ENCODE measurements at regions not wholly inside any gene's neighbourhood (a gene's known extent, or its start where the extent isn't known, plus 50 kb on each side); places are given as distances from the start of the nearest gene placed in this dataset.
A peak's percentile ranks its signal among the peaks of the same experiment; 100 is the strongest.
"Not testable (repeated sequence)": the region's sequence is repeated elsewhere in the genome, so short reads cannot be mapped to it uniquely, and the experiment has no call there.

- not testable (repeated sequence) for DNase-seq (ENCODE audit: low spot score)
Measured at GRCh38 chr12:10453-10852, 56.1 kb upstream of the IQSEC3 start.

- not testable (repeated sequence) for DNase-seq (ENCODE audit: low spot score)
Measured at GRCh38 chr12:10879-11812, 55.4 kb upstream of the IQSEC3 start.

DNA sequence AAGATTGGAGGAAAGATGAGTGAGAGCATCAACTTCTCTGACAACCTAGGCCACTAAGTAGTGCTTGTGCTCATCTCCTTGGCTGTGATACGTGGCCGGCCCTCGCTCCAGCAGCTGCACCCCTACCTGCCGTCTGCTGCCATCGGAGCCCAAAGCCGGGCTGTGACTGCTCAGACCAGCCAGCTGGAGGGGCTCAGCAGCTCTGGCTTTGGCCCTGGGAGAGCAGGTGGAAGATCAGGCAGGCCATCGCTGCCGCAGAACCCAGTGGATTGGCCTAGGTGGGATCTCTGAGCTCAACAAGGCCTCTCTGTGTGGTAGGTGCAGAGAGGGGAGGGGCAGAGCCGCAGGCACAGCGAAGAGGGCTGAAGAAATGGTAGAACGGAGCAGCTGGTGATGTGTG lies 54.3 kb upstream of the IQSEC3 start:
- DNase-seq (ENCODE audit: low spot score): peak; percentile 15

DNA sequence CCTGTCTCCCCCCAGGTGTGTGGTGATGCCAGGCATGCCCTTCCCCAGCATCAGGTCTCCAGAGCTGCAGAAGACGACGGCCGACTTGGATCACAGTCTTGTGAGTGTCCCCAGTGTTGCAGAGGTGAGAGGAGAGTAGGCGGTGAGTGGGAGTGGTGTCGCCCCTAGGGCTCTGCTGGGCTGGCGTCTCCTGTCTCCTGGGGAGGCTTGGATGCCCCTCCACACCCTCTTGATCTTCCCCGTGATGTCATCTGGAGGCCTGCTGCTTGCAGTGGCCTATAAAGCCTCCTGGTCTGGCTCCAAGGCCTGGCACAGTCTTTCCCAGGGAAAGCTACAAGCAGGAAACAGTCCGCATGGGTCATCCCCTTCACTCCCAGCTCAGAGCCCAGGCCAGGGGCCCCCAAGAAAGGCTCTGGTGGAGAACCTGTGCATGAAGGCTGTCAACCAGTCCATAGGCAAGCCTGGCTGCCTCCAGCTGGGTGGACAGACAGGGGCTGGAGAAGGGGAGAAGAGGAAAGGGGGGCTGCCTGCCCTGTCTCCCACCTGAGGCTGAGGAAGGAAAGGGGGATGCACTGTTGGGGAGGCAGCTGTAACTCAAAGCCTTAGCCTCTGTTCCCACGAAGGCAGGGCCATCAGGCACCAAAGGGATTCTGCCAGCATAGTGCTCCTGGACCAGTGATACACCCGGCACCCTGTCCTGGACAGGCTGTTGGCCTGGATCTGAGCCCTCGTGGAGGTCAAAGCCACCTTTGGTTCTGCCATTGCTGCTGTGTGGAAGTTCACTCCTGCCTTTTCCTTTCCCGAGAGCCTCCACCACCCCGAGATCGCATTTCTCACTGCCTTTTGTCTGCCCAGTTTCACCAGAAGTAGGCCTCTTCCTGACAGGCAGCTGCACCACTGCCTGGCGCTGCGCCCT lies 53.6 kb upstream of the IQSEC3 start:
- DNase-seq (ENCODE audit: low spot score): peak; percentile 44

DNA sequence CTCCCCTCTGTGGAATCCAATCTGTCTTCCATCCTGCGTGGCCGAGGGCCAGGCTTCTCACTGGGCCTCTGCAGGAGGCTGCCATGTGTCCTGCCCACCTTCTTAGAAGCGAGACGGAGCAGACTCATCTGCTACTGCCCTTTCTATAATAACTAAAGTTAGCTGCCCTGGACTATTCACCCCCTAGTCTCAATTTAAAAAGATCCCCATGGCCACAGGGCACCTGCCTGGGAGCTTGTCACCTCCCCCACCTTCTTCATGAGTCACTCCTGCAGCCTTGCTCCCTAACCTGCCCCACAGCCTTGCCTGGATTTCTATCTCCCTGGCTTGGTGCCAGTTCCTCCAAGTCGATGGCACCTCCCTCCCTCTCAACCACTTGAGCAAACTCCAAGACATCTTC lies 52.7 kb upstream of the IQSEC3 start:
- DNase-seq (ENCODE audit: low spot score): peak; percentile 23

DNA sequence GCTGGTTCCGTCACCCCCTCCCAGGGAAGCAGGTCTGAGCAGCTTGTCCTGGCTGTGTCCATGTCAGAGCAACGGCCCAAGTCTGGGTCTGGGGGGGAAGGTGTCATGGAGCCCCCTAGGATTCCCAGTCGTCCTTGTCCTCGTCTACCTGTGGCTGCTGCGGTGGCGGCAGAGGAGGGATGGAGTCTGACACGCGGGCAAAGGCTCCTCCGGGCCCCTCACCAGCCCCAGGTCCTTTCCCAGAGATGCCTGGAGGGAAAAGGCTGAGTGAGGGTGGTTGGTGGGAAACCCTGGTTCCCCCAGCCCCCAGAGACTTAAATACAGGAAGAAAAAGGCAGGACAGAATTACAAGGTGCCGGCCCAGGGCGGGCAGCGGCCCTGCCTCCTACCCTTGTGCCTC lies 51.9 kb upstream of the IQSEC3 start:
- DNase-seq (ENCODE audit: low spot score): not testable (repeated sequence)

DNA sequence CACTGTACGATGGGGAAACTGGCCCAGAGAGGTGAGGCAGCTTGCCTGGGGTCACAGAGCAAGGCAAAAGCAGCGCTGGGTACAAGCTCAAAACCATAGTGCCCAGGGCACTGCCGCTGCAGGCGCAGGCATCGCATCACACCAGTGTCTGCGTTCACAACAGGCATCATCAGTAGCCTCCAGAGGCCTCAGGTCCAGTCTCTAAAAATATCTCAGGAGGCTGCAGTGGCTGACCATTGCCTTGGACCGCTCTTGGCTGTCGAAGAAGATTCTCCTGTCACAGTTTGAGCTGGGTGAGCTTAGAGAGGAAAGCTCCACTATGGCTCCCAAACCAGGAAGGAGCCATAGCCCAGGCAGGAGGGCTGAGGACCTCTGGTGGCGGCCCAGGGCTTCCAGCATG lies 51.2 kb upstream of the IQSEC3 start:
- DNase-seq (ENCODE audit: low spot score): not testable (repeated sequence)

GRCh38 chr12:16019-16418 lies 50.5 kb upstream of the IQSEC3 start:
- not testable (repeated sequence) for DNase-seq (ENCODE audit: low spot score)

DNA sequence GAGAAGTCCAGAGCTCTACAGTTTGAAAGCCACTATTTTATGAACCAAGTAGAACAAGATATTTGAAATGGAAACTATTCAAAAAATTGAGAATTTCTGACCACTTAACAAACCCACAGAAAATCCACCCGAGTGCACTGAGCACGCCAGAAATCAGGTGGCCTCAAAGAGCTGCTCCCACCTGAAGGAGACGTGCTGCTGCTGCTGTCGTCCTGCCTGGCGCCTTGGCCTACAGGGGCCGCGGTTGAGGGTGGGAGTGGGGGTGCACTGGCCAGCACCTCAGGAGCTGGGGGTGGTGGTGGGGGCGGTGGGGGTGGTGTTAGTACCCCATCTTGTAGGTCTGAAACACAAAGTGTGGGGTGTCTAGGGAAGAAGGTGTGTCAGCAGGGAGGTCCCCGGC lies 50.0 kb upstream of the IQSEC3 start:
- not testable (repeated sequence) for DNase-seq (ENCODE audit: low spot score)
